Keratinocyte (primary cell): ENCODE measurements at regions not wholly inside any gene's neighbourhood (a gene's known extent, or its start where the extent isn't known, plus 50 kb on each side); places are given as distances from the start of the nearest gene placed in this dataset.

ENCODE experiments used
- DNase-seq: peaks from one replicate; pipeline ENCODE4 v3.0.0-alpha.2; 2011; ENCODE audit warnings: low read depth, missing footprints, low spot score
- FAIRE-seq: peaks from 2 replicates; lab custom pipeline; 2011; peaks lifted over from hg19 to GRCh38; lab: Jason Lieb, UNC
- H2AFZ ChIP-seq: 2 replicates; pipeline ENCODE4 v1.6.0; 2012; ENCODE audit warnings: low read length, control low read depth, inconsistent platforms; ENCODE audit not compliant: control insufficient read depth
- H3K27ac ChIP-seq: 2 replicates; pipeline ENCODE4 v1.5.1; 2011; ENCODE audit warnings: low read length; ENCODE audit not compliant: control insufficient read depth, insufficient read depth
- H3K27me3 ChIP-seq: 3 replicates; pipeline ENCODE4 v1.6.0; 2011; ENCODE audit warnings: low read length; ENCODE audit not compliant: control insufficient read depth, insufficient read depth; ENCODE audit errors: extremely low read depth
- H3K36me3 ChIP-seq, 2 experiments: 2 replicates in 1 of 2; 3 replicates in 1 of 2; pipeline ENCODE4 v1.5.1; 2011; ENCODE audit warnings: low read length in 2 of 2, mild to moderate bottlenecking in 1 of 2; ENCODE audit not compliant: control insufficient read depth in 2 of 2, insufficient read depth in 2 of 2; ENCODE audit errors: extremely low read depth in 1 of 2
- H3K4me1 ChIP-seq: 3 replicates; pipeline ENCODE4 v1.5.1; 2011; ENCODE audit warnings: low read length; ENCODE audit not compliant: control insufficient read depth, insufficient read depth; ENCODE audit errors: extremely low read depth
- H3K4me2 ChIP-seq: 3 replicates; pipeline ENCODE4 v1.6.0; 2011; ENCODE audit warnings: low read depth, low read length; ENCODE audit not compliant: control insufficient read depth, insufficient read depth; ENCODE audit errors: extremely low read depth
- H3K4me3 ChIP-seq, 3 experiments: fragments of 200-600 bp in 1 of 3; sonication (generic) in 1 of 3; 2 replicates in 2 of 3; 3 replicates in 1 of 3; pipeline ENCODE4 v1.5.1; 2011 to 2016; ENCODE audit warnings: low read length in 3 of 3, mild to moderate bottlenecking in 3 of 3, control low read depth in 2 of 3, inconsistent platforms in 1 of 3, low read depth in 1 of 3, mixed read lengths in 1 of 3, mixed run types in 1 of 3, moderate library complexity in 1 of 3; ENCODE audit not compliant: control insufficient read depth in 2 of 3, insufficient read depth in 2 of 3; ENCODE audit errors: extremely low read depth in 1 of 3
- H3K79me2 ChIP-seq: 2 replicates; pipeline ENCODE4 v1.6.0; 2012; ENCODE audit warnings: low read length; ENCODE audit not compliant: control insufficient read depth, insufficient read depth
- H3K9ac ChIP-seq: 3 replicates; pipeline ENCODE4 v1.6.0; 2011; ENCODE audit warnings: low read length; ENCODE audit not compliant: control insufficient read depth, insufficient read depth; ENCODE audit errors: extremely low read depth
- H3K9me1 ChIP-seq: 3 replicates; pipeline ENCODE4 v1.6.0; 2011; ENCODE audit warnings: low read length; ENCODE audit not compliant: control insufficient read depth, insufficient read depth; ENCODE audit errors: extremely low read depth
- H3K9me3 ChIP-seq: 2 replicates; pipeline ENCODE4 v1.5.1; 2012; ENCODE audit warnings: low read depth, low read length; ENCODE audit not compliant: control insufficient read depth
- H4K20me1 ChIP-seq: 3 replicates; pipeline ENCODE4 v1.6.0; 2011; ENCODE audit warnings: low read length; ENCODE audit not compliant: control insufficient read depth, insufficient read depth; ENCODE audit errors: extremely low read depth
- CTCF ChIP-seq, 3 experiments: IDR thresholded peaks in 1 of 3; conservative IDR thresholded peaks in 1 of 3; optimal IDR thresholded peaks in 1 of 3; 2 replicates in 2 of 3; 3 replicates in 1 of 3; pipeline versions ENCODE3 to v1.5.1; 2011; ENCODE audit warnings: low read length in 3 of 3, mild to moderate bottlenecking in 3 of 3, moderate library complexity in 2 of 3, control low read depth in 1 of 3, inconsistent platforms in 1 of 3; ENCODE audit not compliant: insufficient read depth in 2 of 3; ENCODE audit errors: extremely low read depth in 1 of 3
- EZH2 ChIP-seq: IDR thresholded peaks from one replicate; pipeline ENCODE4 v1.6.1; 2012; ENCODE audit warnings: inconsistent platforms, mild to moderate bottlenecking, low read length, moderate library complexity
- dilution Hi-C: fragments of 300-500 bp; cut with MboI; formaldehyde crosslinking; loops from one replicate; pipeline ENCODE4 v1.7.0; 2020; ENCODE audit warnings: low sequenced_read_pairs; ENCODE audit not compliant: extremely low pct_ligation_motif_present

GRCh38 chr10:2949221-2949947 lies 118.0 kb upstream of the PFKP start:
- no peak overlapping the region for H3K9ac ChIP-seq
- no peaks in the 10 kb centered on the region for H3K9me3 ChIP-seq
- H3K4me1 ChIP-seq: no peaks in the 10 kb centered on the region
- H2AFZ ChIP-seq: no peak overlapping the region
- H3K9me1 ChIP-seq: no peaks in the 10 kb centered on the region
- no peak overlapping the region for H3K4me2 ChIP-seq
- no peak overlapping the region for H3K27ac ChIP-seq
- dilution Hi-C loops: no loop called here
- no peaks in the 10 kb centered on the region for H4K20me1 ChIP-seq
- TF ChIP-seq EZH2 (no peak), CTCF (optimal IDR thresholded peaks at IDR 0.05 in 1 of 3, IDR thresholded peaks at IDR 0.05 in 1 of 3, conservative IDR thresholded peaks at IDR 0.05 in 1 of 3; ENCODE audit: extremely low read depth in 1 of 3, insufficient read depth in 2 of 3, low read length in 3 of 3) (no peak)
- H3K36me3 ChIP-seq: no peaks in the 10 kb centered on the region
- no peak overlapping the region for H3K4me3 ChIP-seq
- DNase-seq: no peak
- FAIRE-seq: no peak
- H3K79me2 ChIP-seq: no peaks in the 10 kb centered on the region
- no peaks in the 10 kb centered on the region for H3K27me3 ChIP-seq

GRCh38 chr10:2948127-2948854 lies 119.1 kb upstream of the PFKP start:
- no peak overlapping the region for H3K27ac ChIP-seq
- DNase-seq: no peak
- H3K9ac ChIP-seq: no peak overlapping the region
- no peaks in the 10 kb centered on the region for H4K20me1 ChIP-seq
- H3K9me1 ChIP-seq: no peaks in the 10 kb centered on the region
- dilution Hi-C loops: no loop called here
- H3K4me3 ChIP-seq: no peak overlapping the region
- no peaks in the 10 kb centered on the region for H3K79me2 ChIP-seq
- FAIRE-seq: no peak
- no peaks in the 10 kb centered on the region for H3K27me3 ChIP-seq
- no peaks in the 10 kb centered on the region for H3K4me1 ChIP-seq
- TF ChIP-seq CTCF (optimal IDR thresholded peaks at IDR 0.05 in 1 of 3, IDR thresholded peaks at IDR 0.05 in 1 of 3, conservative IDR thresholded peaks at IDR 0.05 in 1 of 3; ENCODE audit: extremely low read depth in 1 of 3, insufficient read depth in 2 of 3, low read length in 3 of 3): no peak
- TF ChIP-seq EZH2: no peak
- H2AFZ ChIP-seq: no peak overlapping the region
- H3K4me2 ChIP-seq: no peak overlapping the region
- no peaks in the 10 kb centered on the region for H3K36me3 ChIP-seq
- H3K9me3 ChIP-seq: no peaks in the 10 kb centered on the region
